H1 (cell line): ENCODE measurements at regions not wholly inside any gene's neighbourhood (a gene's known extent, or its start where the extent isn't known, plus 50 kb on each side); places are given as distances from the start of the nearest gene placed in this dataset.
"Not testable (repeated sequence)": the region's sequence is repeated elsewhere in the genome, so short reads cannot be mapped to it uniquely, and the experiment has no call there.

Experiments
- CTCF ChIA-PET: fragments of 300-600 bp; sonication (Branson Sonifier 250); formaldehyde crosslinking; loops from one replicate; lab custom pipeline; 2021; ENCODE audit not compliant: partially characterized antibody; lab: Charles Lee
- POLR2A ChIA-PET: fragments of 300-600 bp; sonication (Branson Sonifier 250); formaldehyde crosslinking; loops from one replicate; lab custom pipeline; 2021; ENCODE audit warnings: inconsistent platforms; ENCODE audit not compliant: partially characterized antibody; lab: Charles Lee
- DNase-seq, 2 experiments: peaks; one replicate each; pipeline versions ENCODE4 v3.0.0 to v3.0.0-alpha.2; 2010 to 2022; ENCODE audit warnings: low spot score in 2 of 2, low read depth in 1 of 2, mixed read lengths in 1 of 2
- FAIRE-seq: peaks from 2 replicates; lab custom pipeline; 2011; peaks lifted over from hg19 to GRCh38; lab: Jason Lieb, UNC
- H2AFZ ChIP-seq: 2 replicates; pipeline ENCODE4 v1.8.1; 2012; ENCODE audit warnings: low read length, inconsistent platforms
- H2AK5ac ChIP-seq: 2 replicates; pipeline ENCODE4 v1.6.1; 2013; ENCODE audit warnings: low read depth, low read length
- H2BK120ac ChIP-seq: replicated peaks from 2 replicates; pipeline ENCODE3; 2013; ENCODE audit warnings: low read depth, low read length, inconsistent platforms
- H2BK12ac ChIP-seq: 2 replicates; pipeline ENCODE4 v1.6.1; 2013; ENCODE audit warnings: low read depth, low read length
- H2BK15ac ChIP-seq: 2 replicates; pipeline ENCODE4 v1.6.1; 2013; ENCODE audit warnings: low read length
- H2BK20ac ChIP-seq: 2 replicates; pipeline ENCODE4 v1.6.1; 2013; ENCODE audit warnings: low read length
- H2BK5ac ChIP-seq: 2 replicates; pipeline ENCODE4 v1.6.1; 2013; ENCODE audit warnings: low read depth, low read length
- H3K14ac ChIP-seq: 2 replicates; pipeline ENCODE4 v1.6.1; 2013; ENCODE audit warnings: inconsistent platforms; ENCODE audit not compliant: insufficient read length
- H3K18ac ChIP-seq: 2 replicates; pipeline ENCODE4 v1.6.1; 2013; ENCODE audit warnings: low read length; ENCODE audit errors: extremely low read depth
- H3K23ac ChIP-seq: 2 replicates; pipeline ENCODE4 v1.6.1; 2013; ENCODE audit warnings: inconsistent platforms; ENCODE audit not compliant: insufficient read length
- H3K23me2 ChIP-seq: 2 replicates; pipeline ENCODE4 v1.6.1; 2013; ENCODE audit warnings: low read depth, low read length
- H3K27ac ChIP-seq: 2 replicates; pipeline ENCODE4 v1.6.1; 2011; ENCODE audit warnings: low read depth, low read length, inconsistent platforms
- H3K27me3 ChIP-seq, 4 experiments: replicated peaks in 1 of 4; 1 replicate in 1 of 4; 2 replicates in 3 of 4; pipeline versions ENCODE4 v1.6.1 to v1.8.1; 2011 to 2013; ENCODE audit warnings: low read length in 3 of 4, mild to moderate bottlenecking in 3 of 4, inconsistent platforms in 2 of 4, mixed read lengths in 2 of 4, moderate library complexity in 1 of 4; ENCODE audit not compliant: control insufficient read depth in 3 of 4, insufficient read depth in 3 of 4; ENCODE audit errors: extremely low read depth in 1 of 4
- H3K36me3 ChIP-seq, 4 experiments: 2 replicates each; pipeline versions ENCODE4 v1.6.1 to v1.8.1; 2011 to 2013; ENCODE audit warnings: mild to moderate bottlenecking in 4 of 4, low read length in 3 of 4, moderate library complexity in 2 of 4, control low read depth in 1 of 4, inconsistent platforms in 1 of 4; ENCODE audit not compliant: insufficient read depth in 4 of 4, control insufficient read depth in 2 of 4
- H3K4ac ChIP-seq: replicated peaks from 2 replicates; pipeline ENCODE3; 2013; ENCODE audit warnings: low read length, low read depth, mixed read lengths, inconsistent platforms; ENCODE audit not compliant: insufficient read length
- H3K4me1 ChIP-seq, 4 experiments: replicated peaks in 1 of 4; 1 replicate in 1 of 4; 2 replicates in 3 of 4; pipeline versions ENCODE4 v1.6.1 to v1.8.1; 2011 to 2013; ENCODE audit warnings: low read length in 3 of 4, inconsistent platforms in 2 of 4, mixed read lengths in 1 of 4; ENCODE audit not compliant: insufficient read depth in 4 of 4, control insufficient read depth in 3 of 4
- H3K4me2 ChIP-seq, 2 experiments: 2 replicates each; pipeline versions ENCODE4 v1.6.1 to v1.8.1; 2011 to 2013; ENCODE audit warnings: low read depth in 2 of 2, low read length in 2 of 2, control low read depth in 1 of 2, inconsistent platforms in 1 of 2, mild to moderate bottlenecking in 1 of 2; ENCODE audit not compliant: insufficient read depth in 1 of 2
- H3K4me3 ChIP-seq, 4 experiments: fragments of 200-600, 300-600 bp in 1 of 4; sonication (generic), shearing (Covaris generic), sonication (Bioruptor Twin) in 1 of 4; 2 replicates each; pipeline versions ENCODE4 v1.5.1 to v1.8.1; 2011 to 2016; ENCODE audit warnings: low read length in 4 of 4, low read depth in 3 of 4, control low read depth in 2 of 4, inconsistent platforms in 2 of 4, mild to moderate bottlenecking in 2 of 4, mixed read lengths in 1 of 4, moderate library complexity in 1 of 4; ENCODE audit not compliant: insufficient read depth in 2 of 4; ENCODE audit errors: extremely low read depth in 1 of 4
- H3K56ac ChIP-seq: replicated peaks from 2 replicates; pipeline ENCODE3; 2013; ENCODE audit warnings: low read depth, mild to moderate bottlenecking, mixed read lengths, low read length, inconsistent platforms; ENCODE audit not compliant: insufficient read length
- H3K79me1 ChIP-seq: 2 replicates; pipeline ENCODE4 v1.6.1; 2013; ENCODE audit warnings: low read depth, low read length, control low read depth
- H3K79me2 ChIP-seq, 2 experiments: 2 replicates each; pipeline versions ENCODE4 v1.6.1 to v1.8.1; 2012 to 2013; ENCODE audit warnings: low read length in 2 of 2, mild to moderate bottlenecking in 2 of 2, inconsistent platforms in 1 of 2; ENCODE audit not compliant: insufficient read depth in 2 of 2, control insufficient read depth in 1 of 2
- H3K9ac ChIP-seq, 4 experiments: replicated peaks in 1 of 4; 1 replicate in 1 of 4; 2 replicates in 3 of 4; pipeline versions ENCODE4 v1.6.1 to v1.8.1; 2011 to 2013; ENCODE audit warnings: low read depth in 3 of 4, low read length in 3 of 4, control low read depth in 2 of 4, mild to moderate bottlenecking in 2 of 4, moderate library complexity in 2 of 4, inconsistent platforms in 1 of 4; ENCODE audit errors: extremely low read depth in 1 of 4
- H3K9me3 ChIP-seq, 2 experiments: 2 replicates each; pipeline versions ENCODE4 v1.6.1 to v1.8.1; 2012 to 2013; ENCODE audit warnings: mild to moderate bottlenecking in 2 of 2, moderate library complexity in 2 of 2, control low read depth in 1 of 2, inconsistent platforms in 1 of 2, low read depth in 1 of 2, low read length in 1 of 2, mixed read lengths in 1 of 2; ENCODE audit not compliant: insufficient read depth in 2 of 2
- H4K20me1 ChIP-seq, 2 experiments: replicated peaks in 1 of 2; 2 replicates each; pipeline versions ENCODE3 to v1.8.1; 2011 to 2013; ENCODE audit warnings: inconsistent platforms in 2 of 2, low read length in 2 of 2, mild to moderate bottlenecking in 1 of 2; ENCODE audit not compliant: insufficient read depth in 2 of 2, control insufficient read depth in 1 of 2
- H4K5ac ChIP-seq: 2 replicates; pipeline ENCODE4 v1.6.1; 2013; ENCODE audit warnings: low read length, low read depth, mixed read lengths, inconsistent platforms; ENCODE audit not compliant: insufficient read length
- H4K8ac ChIP-seq: 2 replicates; pipeline ENCODE4 v1.8.0; 2013; ENCODE audit warnings: mild to moderate bottlenecking, moderate library complexity, low read length, inconsistent platforms; ENCODE audit not compliant: insufficient read depth; ENCODE audit errors: extremely low read depth
- H4K91ac ChIP-seq: replicated peaks from 2 replicates; pipeline ENCODE3; 2013; ENCODE audit warnings: low read length, mixed read lengths, inconsistent platforms; ENCODE audit not compliant: insufficient read length
- WGBS, 2 experiments: shearing (Covaris generic) in 1 of 2; methylation state at CpG; one replicate each; pipeline versions ENCODE4 v1.1.6 to v1.1.7; 2013 to 2015; ENCODE audit warnings: low lambda C conversion rate in 2 of 2, mixed read lengths in 2 of 2, inconsistent platforms in 1 of 2, low coverage in 1 of 2, missing lambda C conversion rate in 1 of 2; ENCODE audit not compliant: insufficient replicate concordance in 2 of 2, insufficient coverage in 1 of 2, insufficient read length in 1 of 2; ENCODE audit errors: extremely low coverage in 1 of 2, missing lambda C conversion rate in 1 of 2; 5-methylcytosine and 5-hydroxymethylcytosine counted together

DNA sequence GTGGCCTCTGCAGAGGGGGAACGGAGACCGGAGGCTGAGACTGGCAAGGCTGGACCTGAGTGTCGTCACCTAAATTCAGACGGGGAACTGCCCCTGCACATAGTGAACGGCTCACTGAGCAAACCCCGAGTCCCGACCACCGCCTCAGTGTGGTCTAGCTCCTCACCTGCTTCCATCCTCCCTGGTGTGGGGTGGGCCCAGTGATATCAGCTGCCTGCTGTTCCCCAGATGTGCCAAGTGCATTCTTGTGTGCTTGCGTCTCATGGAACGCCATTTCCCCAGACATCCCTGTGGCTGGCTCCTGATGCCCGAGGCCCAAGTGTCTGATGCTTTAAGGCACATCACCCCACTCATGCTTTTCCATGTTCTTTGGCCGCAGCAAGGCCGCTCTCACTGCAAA is 262.2 kb downstream of the OR4F29 start:
- H2AFZ ChIP-seq, H3K79me1 ChIP-seq, H3K27me3 ChIP-seq, H3K9ac ChIP-seq, H3K4me2 ChIP-seq, POLR2A ChIA-PET, H3K56ac ChIP-seq, H2BK12ac ChIP-seq, H4K5ac ChIP-seq, H2BK5ac ChIP-seq, H3K4me3 ChIP-seq, H3K14ac ChIP-seq, H3K4ac ChIP-seq, H2AK5ac ChIP-seq, H4K8ac ChIP-seq, H3K18ac ChIP-seq, H3K79me2 ChIP-seq, H4K20me1 ChIP-seq, CTCF ChIA-PET, H3K36me3 ChIP-seq, DNase-seq, FAIRE-seq, H3K9me3 ChIP-seq, H3K23ac ChIP-seq, H3K23me2 ChIP-seq, H2BK120ac ChIP-seq, H4K91ac ChIP-seq, H2BK15ac ChIP-seq, H2BK20ac ChIP-seq, H3K4me1 ChIP-seq, H3K27ac ChIP-seq: not testable (repeated sequence)
- 93% methylated on average over 7 of the region's 13 CpGs; no CpG with 5 or more reads in 1 of the 2 experiments for WGBS, 2 experiments

GRCh38 chr1:187298-187697 is 264.2 kb downstream of the OR4F29 start:
- H3K9ac ChIP-seq, DNase-seq, H4K8ac ChIP-seq, H2BK12ac ChIP-seq, H2BK120ac ChIP-seq, POLR2A ChIA-PET, H3K27me3 ChIP-seq, H2AK5ac ChIP-seq, H2BK20ac ChIP-seq, H3K36me3 ChIP-seq, H3K4ac ChIP-seq, H3K18ac ChIP-seq, H3K79me2 ChIP-seq, H4K5ac ChIP-seq, FAIRE-seq, H3K23me2 ChIP-seq, H2BK15ac ChIP-seq, H3K4me3 ChIP-seq, H4K20me1 ChIP-seq, H3K4me2 ChIP-seq, H3K14ac ChIP-seq, H3K9me3 ChIP-seq, H3K56ac ChIP-seq, H2BK5ac ChIP-seq, H3K79me1 ChIP-seq, H4K91ac ChIP-seq, H2AFZ ChIP-seq, H3K23ac ChIP-seq, H3K4me1 ChIP-seq, H3K27ac ChIP-seq, CTCF ChIA-PET: not testable (repeated sequence)
- WGBS, 2 experiments = 45% methylated on average over 2 of the region's 6 CpGs; no CpG with 5 or more reads in 1 of the 2 experiments
